Panc1 (cell line): ENCODE measurements at regions not wholly inside any gene's neighbourhood (a gene's known extent, or its start where the extent isn't known, plus 50 kb on each side); places are given as distances from the start of the nearest gene placed in this dataset.

ENCODE experiments used
- ATAC-seq: fragments of 200-7000 bp; cut with Tn5 transposase; 2 replicates; pipeline ENCODE4 v1.9.1; 2020; ENCODE audit warnings: mild to moderate bottlenecking, moderate library complexity
- BruUV-seq: library from RNA; stranded (reverse); fragments of 400-500 nt; replicated peaks from 2 replicates; lab custom pipeline; 2021; lab: Mats Ljungman, UMichigan
- CTCF ChIA-PET: fragments of 300-600 bp; sonication (Branson Sonifier 250); formaldehyde crosslinking; loops from one replicate; lab custom pipeline; 2022; ENCODE audit warnings: antibody characterized with exemption; lab: Charles Lee
- POLR2A ChIA-PET: fragments of 300-600 bp; sonication (Branson Sonifier 250); formaldehyde crosslinking; loops from one replicate; lab custom pipeline; 2022; ENCODE audit warnings: antibody characterized with exemption; lab: Charles Lee
- DNase-seq: peaks from one replicate; pipeline ENCODE4 v3.0.0-alpha.2; 2010; ENCODE audit warnings: low read depth, low spot score
- H3K27ac ChIP-seq: 2 replicates; pipeline ENCODE4 v1.5.1; 2011; ENCODE audit warnings: mild to moderate bottlenecking, low read length, inconsistent platforms
- H3K27me3 ChIP-seq: fragments of 200-500 bp; sonication (Bioruptor generic); 2 replicates; pipeline ENCODE4 v1.6.0; 2014; ENCODE audit warnings: low read length, inconsistent platforms; ENCODE audit not compliant: control insufficient read depth, insufficient read depth
- H3K36me3 ChIP-seq: fragments of 200-500 bp; sonication (Bioruptor generic); 2 replicates; pipeline ENCODE4 v1.5.1; 2014; ENCODE audit warnings: inconsistent platforms, mild to moderate bottlenecking, low read length, moderate library complexity; ENCODE audit not compliant: control insufficient read depth, insufficient read depth
- H3K4me1 ChIP-seq: 2 replicates; pipeline ENCODE4 v1.5.1; 2011; ENCODE audit warnings: inconsistent platforms, mild to moderate bottlenecking, low read length, moderate library complexity; ENCODE audit not compliant: control insufficient read depth, insufficient read depth
- H3K4me3 ChIP-seq, 2 experiments: 2 replicates each; pipeline ENCODE4 v1.5.1; 2011 to 2012; ENCODE audit warnings: low read depth in 2 of 2, low read length in 2 of 2, mild to moderate bottlenecking in 2 of 2, inconsistent platforms in 1 of 2, moderate library complexity in 1 of 2
- H3K9me3 ChIP-seq: fragments of 200-500 bp; sonication (Bioruptor generic); 2 replicates; pipeline ENCODE4 v1.5.1; 2014; ENCODE audit warnings: low read depth, mild to moderate bottlenecking, inconsistent platforms, low read length, moderate library complexity; ENCODE audit not compliant: control insufficient read depth, insufficient read depth
- POLR2AphosphoS5 ChIP-seq: IDR thresholded peaks from 2 replicates; pipeline ENCODE4 v1.6.1; 2012; ENCODE audit warnings: mild to moderate bottlenecking, low read depth, low read length, moderate library complexity
- SIN3A ChIP-seq: IDR thresholded peaks from 2 replicates; pipeline ENCODE4 v1.6.1; 2012; ENCODE audit warnings: low read depth, mild to moderate bottlenecking, low read length, moderate library complexity, borderline replicate concordance; ENCODE audit not compliant: insufficient read depth
- TCF7L2 ChIP-seq: IDR thresholded peaks from 2 replicates; pipeline ENCODE4 v1.6.1; 2011; ENCODE audit warnings: mild to moderate bottlenecking, low read depth, low read length, inconsistent platforms
- in situ Hi-C: cut with HindIII; loops from 2 replicates; pipeline ENCODE4 v1.10.0; 2016; ENCODE audit warnings: low sequenced_read_pairs, low pct_unique_long_range_greater_than_20kb
- intact Hi-C: fragments of 100-400 bp; cut with micrococcal nuclease; formaldehyde crosslinking; loops from one replicate; pipeline ENCODE4 v1.10.0; 2022; ENCODE audit not compliant: unreplicated experiment
- TF ChIP-seq, protein P1 (sequence below): fragments of 450-650 bp; IDR thresholded peaks from 2 replicates; pipeline ENCODE4 v1.5.1; 2017; ENCODE audit warnings: mild to moderate bottlenecking
- TF ChIP-seq, protein P2 (sequence below), 2 experiments: IDR thresholded peaks; 2 replicates each; pipeline ENCODE4 v1.6.1; 2011 to 2012; ENCODE audit warnings: low read depth in 2 of 2, control low read depth in 1 of 2, low read length in 1 of 2, mild to moderate bottlenecking in 1 of 2, moderate library complexity in 1 of 2; ENCODE audit not compliant: insufficient read depth in 1 of 2

GRCh38 chr9:19732441-19732951 is 56.3 kb downstream of the SLC24A2 start:
- H3K27me3 ChIP-seq: no peaks in the 10 kb centered on the region
- intact Hi-C loops: no loop called here
- H3K4me1 ChIP-seq: no peaks in the 10 kb centered on the region
- DNase-seq (no peak), ATAC-seq (no peak)
- no peaks in the 10 kb centered on the region for H3K9me3 ChIP-seq
- CTCF ChIA-PET: no interaction called here
- TF ChIP-seq, protein P1, sequence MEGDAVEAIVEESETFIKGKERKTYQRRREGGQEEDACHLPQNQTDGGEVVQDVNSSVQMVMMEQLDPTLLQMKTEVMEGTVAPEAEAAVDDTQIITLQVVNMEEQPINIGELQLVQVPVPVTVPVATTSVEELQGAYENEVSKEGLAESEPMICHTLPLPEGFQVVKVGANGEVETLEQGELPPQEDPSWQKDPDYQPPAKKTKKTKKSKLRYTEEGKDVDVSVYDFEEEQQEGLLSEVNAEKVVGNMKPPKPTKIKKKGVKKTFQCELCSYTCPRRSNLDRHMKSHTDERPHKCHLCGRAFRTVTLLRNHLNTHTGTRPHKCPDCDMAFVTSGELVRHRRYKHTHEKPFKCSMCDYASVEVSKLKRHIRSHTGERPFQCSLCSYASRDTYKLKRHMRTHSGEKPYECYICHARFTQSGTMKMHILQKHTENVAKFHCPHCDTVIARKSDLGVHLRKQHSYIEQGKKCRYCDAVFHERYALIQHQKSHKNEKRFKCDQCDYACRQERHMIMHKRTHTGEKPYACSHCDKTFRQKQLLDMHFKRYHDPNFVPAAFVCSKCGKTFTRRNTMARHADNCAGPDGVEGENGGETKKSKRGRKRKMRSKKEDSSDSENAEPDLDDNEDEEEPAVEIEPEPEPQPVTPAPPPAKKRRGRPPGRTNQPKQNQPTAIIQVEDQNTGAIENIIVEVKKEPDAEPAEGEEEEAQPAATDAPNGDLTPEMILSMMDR: no peak
- no peak for TF ChIP-seq TCF7L2
- no peak for TF ChIP-seq POLR2AphosphoS5
- TF ChIP-seq, protein P2, sequence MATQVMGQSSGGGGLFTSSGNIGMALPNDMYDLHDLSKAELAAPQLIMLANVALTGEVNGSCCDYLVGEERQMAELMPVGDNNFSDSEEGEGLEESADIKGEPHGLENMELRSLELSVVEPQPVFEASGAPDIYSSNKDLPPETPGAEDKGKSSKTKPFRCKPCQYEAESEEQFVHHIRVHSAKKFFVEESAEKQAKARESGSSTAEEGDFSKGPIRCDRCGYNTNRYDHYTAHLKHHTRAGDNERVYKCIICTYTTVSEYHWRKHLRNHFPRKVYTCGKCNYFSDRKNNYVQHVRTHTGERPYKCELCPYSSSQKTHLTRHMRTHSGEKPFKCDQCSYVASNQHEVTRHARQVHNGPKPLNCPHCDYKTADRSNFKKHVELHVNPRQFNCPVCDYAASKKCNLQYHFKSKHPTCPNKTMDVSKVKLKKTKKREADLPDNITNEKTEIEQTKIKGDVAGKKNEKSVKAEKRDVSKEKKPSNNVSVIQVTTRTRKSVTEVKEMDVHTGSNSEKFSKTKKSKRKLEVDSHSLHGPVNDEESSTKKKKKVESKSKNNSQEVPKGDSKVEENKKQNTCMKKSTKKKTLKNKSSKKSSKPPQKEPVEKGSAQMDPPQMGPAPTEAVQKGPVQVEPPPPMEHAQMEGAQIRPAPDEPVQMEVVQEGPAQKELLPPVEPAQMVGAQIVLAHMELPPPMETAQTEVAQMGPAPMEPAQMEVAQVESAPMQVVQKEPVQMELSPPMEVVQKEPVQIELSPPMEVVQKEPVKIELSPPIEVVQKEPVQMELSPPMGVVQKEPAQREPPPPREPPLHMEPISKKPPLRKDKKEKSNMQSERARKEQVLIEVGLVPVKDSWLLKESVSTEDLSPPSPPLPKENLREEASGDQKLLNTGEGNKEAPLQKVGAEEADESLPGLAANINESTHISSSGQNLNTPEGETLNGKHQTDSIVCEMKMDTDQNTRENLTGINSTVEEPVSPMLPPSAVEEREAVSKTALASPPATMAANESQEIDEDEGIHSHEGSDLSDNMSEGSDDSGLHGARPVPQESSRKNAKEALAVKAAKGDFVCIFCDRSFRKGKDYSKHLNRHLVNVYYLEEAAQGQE (IDR thresholded peaks at IDR 0.05; ENCODE audit: insufficient read depth in 1 of 2, low read depth in 2 of 2, low read length in 1 of 2): no peak
- no peak for TF ChIP-seq SIN3A
- no peak overlapping the region for H3K4me3 ChIP-seq
- in situ Hi-C loops: no loop called here
- no peaks in the 10 kb centered on the region for H3K36me3 ChIP-seq
- BruUV-seq: no TSS peak
- POLR2A ChIA-PET: no interaction called here
- H3K27ac ChIP-seq: no peak overlapping the region

GRCh38 chr9:19728101-19728500 is 60.7 kb downstream of the SLC24A2 start:
- H3K27me3 ChIP-seq: no peaks in the 10 kb centered on the region
- ChIA-PET POLR2A (no interaction called here), CTCF (no interaction called here)
- no peaks in the 10 kb centered on the region for H3K9me3 ChIP-seq
- in situ Hi-C loops (no loop called here), intact Hi-C loops (no loop called here)
- H3K4me3 ChIP-seq: no peak overlapping the region
- DNase-seq (no peak), ATAC-seq (no peak)
- no peaks in the 10 kb centered on the region for H3K4me1 ChIP-seq
- H3K36me3 ChIP-seq: no peaks in the 10 kb centered on the region
- TF ChIP-seq POLR2AphosphoS5 (no peak), TCF7L2 (no peak), SIN3A (no peak)
- TF ChIP-seq, protein P1: no peak
- TF ChIP-seq, protein P2 (IDR thresholded peaks at IDR 0.05; ENCODE audit: insufficient read depth in 1 of 2, low read depth in 2 of 2, low read length in 1 of 2): no peak
- no TSS peak for BruUV-seq
- no peak overlapping the region for H3K27ac ChIP-seq
